IPS DF 4.7 (cell line): ENCODE measurements at regions not wholly inside any gene's neighbourhood (a gene's known extent, or its start where the extent isn't known, plus 50 kb on each side); places are given as distances from the start of the nearest gene placed in this dataset.
A peak's percentile ranks its signal among the peaks of the same experiment; 100 is the strongest.

ENCODE experiments used
- DNase-seq: peaks from one replicate; pipeline ENCODE4 v3.0.0-alpha.2; 2013; ENCODE audit warnings: low spot score; ENCODE audit errors: extremely low read depth

DNA sequence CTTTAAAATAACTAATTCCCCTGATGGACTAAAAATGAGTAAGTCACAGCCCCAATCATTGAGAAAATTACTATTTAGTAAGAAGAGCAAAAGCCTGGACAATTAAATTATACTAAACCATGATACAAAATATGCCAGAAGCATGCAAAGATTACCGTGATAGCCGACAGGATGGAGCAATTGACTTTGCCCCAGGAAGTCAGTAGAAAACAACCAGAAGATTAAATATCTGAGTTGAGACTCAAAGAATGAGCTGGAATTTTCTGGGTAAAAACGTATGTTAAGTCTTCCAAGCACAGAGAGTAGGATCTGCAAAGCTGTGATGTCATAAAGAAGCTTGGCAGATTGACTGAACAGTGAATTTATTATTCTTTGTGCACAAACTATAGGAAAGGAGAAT, 816.1 kb upstream of the TENM3 start:
- no peak for DNase-seq

DNA sequence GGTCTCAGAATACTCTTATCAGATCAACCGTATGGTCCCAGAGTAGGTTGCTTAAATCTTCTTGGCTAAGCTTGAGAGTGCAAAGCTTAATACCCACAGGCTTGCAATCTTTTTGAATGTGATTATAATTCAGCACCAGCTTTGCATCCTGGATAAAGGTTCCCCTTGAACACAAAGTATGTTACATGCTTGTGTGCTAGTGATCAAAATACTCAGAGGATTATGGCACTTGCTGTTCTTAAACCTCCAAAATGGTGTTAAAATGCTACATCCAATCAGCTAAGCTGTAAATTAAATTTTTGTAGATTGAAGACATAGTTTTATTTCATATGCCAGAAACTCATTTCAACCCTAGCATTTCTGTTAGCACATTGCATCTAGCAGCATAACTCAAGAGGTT, 812.2 kb upstream of the TENM3 start:
- no peak for DNase-seq

DNA sequence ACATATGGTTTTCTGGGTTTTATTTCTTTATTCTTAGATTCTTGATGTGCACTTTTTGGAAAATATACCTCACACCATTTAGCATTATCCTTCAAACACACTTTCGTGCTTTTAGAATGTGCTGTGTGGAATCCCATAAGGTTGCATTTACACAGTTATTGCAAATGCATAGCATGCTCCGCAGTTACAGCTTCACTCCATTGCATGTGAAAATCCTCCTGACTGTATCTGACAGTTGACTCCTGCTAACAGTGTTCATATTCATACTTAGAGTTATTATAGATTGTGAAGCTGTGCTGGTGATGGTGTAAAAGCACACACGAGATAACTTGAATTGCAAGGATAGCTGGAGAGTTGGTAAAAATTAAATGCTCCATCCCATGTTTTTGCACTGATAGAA, 811.5 kb upstream of the TENM3 start:
- no peak for DNase-seq

DNA sequence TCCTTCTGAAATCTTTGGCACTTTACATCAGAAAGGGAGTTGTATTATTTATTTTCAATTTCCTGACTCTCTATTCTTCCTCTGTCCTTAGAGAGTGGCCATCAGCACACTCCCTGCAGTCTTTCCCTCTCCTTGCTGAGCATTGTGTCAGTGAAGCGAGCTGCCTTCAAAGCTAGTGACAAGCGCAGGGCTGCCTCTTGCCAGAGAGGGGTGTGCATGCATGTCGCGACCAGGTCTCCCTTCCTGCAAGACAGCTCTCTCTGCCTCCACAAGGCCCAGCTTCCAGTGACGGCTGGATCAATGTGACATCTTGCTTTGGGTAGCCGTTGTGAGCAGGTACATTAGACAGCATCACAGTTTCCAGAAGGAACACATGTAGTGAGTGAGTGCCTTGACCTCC, 810.9 kb upstream of the TENM3 start:
- no peak for DNase-seq

DNA sequence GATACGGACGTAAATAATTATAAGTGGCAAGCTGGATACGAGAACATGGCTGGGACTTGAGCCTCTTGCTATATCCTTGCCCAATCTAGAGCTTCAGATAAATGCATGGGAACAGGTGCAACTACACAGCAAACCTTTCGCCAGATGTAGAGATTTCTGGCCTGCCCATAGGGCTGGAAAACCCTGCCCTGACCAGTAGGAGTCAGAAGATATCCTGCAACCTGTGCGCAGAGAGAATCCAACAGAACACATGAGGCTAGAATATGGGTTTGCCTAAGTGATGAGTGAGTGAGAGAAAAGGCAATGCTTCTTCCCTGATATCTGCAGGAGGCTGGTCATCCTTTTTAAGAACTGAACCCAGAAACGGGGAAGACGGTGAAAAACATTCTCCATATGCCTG, 805.3 kb upstream of the TENM3 start:
- DNase-seq = no peak

DNA sequence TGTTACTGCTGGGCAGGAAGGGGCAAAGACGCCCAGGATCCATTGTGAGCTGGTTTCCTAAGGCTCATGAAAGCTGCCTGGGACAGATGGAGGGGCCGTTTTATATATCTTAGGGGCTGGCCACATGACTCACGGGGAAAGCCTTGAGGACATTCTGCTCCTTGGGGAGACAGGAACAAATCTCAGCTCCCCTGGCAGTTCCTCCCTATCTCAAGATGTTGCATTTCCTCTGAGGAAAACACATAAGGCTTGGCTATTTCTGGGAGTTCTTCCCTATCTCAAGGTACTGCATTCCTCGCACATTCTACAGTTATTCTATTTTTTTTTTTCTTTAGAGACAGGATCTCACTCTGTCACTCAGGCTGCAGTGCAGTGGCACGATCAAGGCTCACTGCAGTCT, 804.6 kb upstream of the TENM3 start:
- no peak for DNase-seq

DNA sequence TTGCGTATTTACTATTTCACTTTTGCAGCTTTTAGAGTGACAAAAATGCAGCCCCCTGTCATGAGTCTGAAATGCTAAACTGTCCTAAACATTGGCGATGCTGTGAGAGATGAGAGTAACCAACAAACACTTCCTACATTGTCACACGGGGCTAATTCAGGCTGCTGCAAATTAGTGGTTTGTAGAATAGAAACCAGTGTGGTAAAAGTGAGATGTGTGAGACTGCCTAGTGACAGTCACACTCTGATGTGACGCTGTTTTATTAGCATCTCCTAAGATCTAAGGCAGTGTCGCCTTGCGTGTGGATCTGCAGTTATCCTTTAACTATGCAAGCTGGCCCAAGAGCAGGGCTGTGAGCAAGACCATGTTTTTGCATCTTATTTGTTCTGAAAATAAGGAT, 800.2 kb upstream of the TENM3 start:
- DNase-seq = no peak

DNA sequence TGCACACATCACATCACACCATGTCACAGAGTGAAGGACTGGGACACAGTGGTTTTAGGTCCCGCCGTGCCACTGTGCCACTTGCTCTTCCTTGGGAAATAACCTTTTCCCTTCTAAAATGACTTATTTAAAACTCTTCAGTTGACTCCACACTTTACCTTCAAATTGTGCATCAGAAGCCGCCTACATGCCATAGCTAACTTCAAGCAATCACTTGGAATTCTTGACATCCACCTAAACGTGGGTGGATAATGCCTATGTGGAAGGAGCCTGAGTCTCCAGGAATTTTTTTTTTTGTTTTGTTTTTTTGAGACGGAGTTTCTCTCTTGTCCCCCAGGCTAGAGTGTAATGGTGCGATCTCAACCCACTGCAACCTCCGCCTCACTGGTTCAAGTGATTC, 777.4 kb upstream of the TENM3 start:
- no peak for DNase-seq

DNA sequence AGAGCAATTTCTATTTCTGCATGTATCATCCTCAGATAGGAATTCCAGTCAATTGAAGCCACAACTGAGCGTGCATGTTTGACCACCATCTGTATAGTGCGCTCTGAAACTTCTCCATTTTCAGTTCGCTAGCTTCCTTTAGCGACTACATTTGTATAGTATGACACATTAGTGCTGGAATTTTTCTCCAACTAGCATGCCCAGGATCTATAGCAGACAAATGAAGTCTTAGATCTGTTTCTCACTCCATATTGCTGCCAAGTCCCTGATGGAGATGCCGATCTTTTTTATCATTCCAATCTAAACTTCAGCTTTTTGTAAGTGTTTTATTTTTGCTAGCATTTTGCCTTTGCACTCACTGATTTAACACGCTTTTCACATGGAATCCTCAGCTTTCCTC, 774.8 kb upstream of the TENM3 start:
- no peak for DNase-seq

DNA sequence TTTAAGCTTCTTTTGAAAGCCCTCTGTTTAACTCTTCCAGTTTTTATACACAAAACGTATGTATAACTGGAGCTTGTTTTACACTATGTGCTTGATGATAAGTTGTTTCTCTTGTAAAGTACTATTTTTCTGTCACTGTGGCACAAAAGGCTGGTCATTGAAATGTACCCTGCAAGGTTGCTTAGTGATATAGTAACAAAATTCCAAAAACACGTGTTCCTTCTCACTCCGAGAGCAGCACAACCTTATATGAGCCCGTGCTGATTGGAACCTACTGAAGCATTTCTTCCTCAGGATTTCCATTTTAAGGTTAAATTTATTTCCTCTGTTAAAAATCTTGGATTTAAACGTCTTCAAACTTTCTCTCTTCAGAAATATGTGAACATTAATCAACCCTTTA, 772.9 kb upstream of the TENM3 start:
- no peak for DNase-seq

DNA sequence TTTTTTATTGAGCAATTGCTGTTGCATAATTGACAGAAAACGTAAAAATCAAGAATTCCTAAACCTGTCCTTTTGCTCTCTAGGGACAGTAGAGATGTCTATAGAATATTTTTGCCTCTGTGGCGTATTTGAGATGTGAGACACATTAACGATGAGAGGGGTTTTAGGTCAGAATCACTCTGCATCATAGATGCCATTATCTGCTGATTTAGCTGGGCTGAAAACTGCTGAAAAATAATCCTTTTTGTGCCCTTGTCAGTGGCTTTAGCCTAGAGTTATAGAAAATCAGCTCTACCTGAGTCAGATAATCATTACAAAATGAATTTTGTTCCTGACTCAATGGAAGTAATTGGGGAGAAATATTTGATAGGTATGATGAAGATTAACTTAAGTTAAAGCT, 767.8 kb upstream of the TENM3 start:
- DNase-seq = no peak

DNA sequence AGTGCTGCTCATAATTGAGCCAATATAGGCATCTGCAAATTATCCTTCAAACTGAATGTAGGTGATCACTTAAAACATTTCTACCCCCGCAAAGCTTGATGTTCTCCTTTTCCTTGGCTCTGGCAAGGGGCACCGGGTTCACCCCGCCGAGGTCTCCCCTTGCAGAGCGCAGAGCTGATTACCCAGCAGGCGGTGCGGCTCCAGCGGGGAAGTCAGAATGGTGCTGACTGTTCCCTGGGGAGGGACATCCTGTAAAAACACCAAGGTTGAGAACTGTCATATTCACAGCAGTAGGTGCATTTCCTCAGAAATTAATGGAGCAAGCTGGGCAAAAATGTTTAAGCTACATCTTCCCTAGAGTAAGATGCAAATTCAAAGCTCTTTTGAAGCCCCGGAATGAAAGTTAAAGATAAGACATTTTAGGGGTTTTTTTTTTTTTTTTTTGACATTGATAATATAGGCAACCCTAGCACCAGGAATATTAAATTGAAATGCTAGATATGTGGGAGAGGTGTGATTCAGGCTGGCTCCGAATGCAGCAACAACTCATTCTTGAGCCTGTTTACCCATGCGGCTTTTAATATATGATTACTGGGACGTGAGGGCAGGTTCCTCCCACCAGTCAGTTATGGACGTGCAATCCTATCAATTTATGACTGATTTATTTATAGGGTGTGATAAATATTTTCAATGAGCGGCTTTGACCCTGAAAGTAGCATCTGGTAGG, 767.3 kb upstream of the TENM3 start:
- no peak for DNase-seq

DNA sequence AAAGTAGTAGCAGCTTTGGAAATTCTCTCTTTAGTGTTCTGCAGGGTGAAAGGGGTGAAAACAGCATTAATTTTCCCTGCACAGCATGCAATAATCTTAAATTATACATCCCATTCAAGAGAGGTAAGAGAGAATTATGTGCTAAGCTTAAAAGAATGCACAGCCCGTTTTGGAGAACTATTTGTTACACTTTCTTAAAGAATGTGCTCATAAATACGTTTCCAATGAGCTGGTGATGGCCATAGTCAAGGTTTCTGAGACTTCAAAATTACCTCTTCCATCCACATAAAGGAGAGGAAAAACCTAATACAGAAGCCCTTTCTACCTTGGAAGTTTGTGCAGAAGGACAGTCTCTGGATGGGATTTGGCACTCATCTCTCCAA, 766.7 kb upstream of the TENM3 start:
- no peak for DNase-seq

DNA sequence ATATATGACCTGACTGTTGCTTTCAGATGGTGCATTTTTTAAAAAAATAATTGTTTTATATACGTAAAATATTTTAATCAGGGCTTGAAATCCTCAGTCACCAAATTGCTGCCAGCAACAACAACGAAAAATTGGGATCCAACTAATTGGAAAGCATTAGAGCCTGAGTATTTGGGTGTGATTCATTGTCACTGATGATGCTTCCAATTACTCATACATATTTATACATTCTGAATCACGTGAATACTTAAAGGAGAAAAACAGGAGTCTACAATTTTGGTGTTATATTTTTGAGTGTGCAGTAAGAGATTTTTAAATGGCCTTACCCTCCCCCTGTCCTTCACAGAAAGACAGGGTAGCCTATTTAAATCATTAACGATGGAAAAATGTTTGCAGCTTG, 765.6 kb upstream of the TENM3 start:
- no peak for DNase-seq

DNA sequence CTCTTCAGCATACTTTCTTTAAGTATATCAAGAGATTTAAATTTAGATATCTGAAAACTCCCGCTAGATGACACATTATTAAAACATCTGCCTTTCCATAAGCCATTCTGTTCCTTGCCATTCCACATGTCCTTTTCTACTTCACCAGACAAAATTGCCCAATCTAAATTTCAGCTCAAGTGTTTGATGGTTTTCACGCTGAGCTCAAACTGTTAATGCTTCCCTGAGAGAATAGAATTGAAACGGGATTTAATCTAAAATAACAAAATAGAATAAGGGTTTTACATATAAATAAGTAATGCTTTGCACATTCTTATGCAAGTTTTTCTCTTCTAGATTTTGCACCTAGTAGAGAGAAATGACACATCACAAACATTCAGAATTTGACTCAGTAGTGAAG, 764.5 kb upstream of the TENM3 start:
- DNase-seq = no peak

DNA sequence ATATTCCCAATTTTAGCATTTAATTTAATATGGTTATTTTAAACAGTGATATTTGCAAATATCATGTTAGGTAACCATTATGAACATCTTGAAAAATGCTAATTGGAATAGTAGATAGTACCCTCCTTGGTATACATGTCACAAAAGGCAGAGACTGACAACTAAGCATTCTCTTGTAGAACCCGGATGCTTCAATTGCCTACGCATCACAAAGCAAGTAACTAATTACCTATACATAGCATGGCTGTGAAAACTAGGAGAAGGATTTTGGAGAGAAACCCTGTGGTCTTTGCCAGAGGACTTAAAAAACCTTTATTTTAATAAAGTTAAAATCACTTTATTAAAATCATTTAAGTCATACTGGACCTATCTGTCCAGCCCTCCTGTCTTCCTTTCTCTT, 764.1 kb upstream of the TENM3 start:
- DNase-seq = peak; percentile 19

DNA sequence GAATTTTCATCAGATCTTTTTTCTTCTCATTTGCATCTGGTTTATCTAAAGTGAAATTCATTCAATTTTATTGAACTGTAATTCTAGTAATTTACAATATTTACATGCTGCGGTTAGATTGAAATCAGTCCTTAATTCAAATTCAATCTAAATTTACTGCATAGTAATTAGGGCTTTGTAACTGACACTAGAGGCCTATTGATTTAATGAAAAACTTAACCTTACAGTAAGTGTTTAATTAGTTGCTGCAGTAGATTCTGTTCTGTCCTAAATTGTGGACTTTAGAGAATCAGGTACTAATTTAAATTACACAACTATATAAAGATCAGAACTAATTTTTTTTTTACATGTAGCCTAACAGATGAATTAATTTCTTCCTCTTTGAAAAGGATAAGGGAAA, 758.8 kb upstream of the TENM3 start:
- no peak for DNase-seq

DNA sequence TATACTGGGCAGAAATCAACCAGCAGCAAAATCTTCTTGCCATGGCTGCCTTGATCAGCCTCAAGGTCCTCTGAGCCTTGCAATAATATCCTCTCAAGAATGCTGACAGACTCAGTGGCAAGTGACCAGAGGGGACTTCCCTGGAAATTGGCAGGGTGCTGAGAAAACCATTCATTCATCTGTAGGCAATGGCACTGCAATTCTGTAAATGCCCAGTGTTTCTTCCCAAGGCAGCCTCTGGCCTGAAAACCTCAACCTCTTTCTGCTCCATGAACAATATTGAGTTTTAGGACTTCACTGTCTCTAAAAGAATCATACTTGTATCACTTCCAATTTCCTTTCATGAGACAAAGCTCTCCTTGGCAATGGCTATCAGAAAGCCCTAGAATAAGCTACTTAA, 754.3 kb upstream of the TENM3 start:
- no peak for DNase-seq

DNA sequence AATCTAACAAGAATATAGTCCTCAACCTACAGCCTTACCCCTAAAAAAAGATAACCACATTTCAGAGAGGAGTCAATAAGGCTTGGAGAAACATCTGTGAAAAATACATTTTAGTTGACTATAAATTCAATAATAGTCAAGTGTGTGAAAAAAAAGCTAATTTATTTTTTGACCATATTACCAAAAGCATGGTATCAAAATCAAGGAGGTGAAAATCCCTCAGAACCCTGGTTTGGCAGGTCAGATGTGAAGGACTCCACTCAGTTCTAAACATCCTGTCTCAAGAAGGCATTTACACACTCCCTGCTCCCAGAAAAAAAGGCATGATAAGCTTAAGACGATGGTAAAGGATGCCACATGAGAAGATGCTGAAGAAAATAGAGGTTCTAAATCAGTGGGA, 745.1 kb upstream of the TENM3 start:
- no peak for DNase-seq

DNA sequence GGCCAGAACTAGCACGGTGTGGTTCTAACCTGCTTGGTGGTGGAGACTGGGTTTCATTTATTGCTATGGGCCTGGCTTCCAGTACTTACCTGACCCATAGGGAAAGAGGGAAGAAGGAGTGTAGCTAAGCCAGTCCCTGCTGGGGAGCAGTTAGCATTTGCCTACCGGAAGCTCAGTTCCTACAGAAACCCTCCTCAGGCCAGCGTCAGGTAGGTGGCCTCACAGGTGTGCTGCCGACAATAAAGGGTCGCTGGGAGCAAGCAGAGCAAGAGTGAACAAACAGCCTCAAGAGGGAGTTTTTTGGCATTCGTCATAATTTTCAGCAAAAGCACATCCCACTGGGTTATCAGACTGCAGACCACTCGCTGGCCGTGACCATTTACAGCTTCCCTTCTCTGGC, 740.6 kb upstream of the TENM3 start:
- DNase-seq = no peak

DNA sequence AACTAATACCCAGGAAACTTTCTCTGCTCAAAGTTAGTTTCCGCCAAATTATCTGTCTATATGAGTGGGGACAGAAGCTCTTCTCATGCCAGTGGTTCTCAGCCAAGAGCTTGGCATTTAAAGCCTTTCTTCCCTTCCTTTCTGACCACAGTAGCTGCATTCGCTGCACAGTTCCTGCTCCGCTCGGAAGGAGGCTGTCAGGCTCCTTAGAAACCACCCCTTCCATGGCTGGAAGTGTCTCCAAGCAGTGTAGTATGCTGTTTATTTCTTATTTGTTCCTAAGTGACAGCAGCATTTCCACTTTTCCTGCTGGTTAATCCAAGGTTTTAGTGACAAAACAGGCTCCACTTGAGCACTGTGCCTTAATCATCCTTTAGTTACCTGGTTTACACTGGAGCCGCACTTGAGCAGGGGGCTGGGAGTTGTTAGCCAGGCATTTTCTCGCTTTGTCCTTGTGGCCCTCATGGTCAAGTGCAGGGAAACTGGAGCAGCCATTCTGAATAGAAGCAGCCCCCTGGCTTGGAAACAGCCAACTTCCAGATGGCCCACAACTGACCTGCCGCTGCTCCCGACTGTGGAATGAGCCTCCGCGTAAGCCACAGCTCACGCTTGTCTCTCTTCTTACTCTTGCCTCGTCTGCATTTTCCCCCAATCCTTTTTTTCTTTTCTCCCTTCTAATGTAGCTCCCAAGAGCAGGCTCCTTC, 739.4 kb upstream of the TENM3 start:
- no peak for DNase-seq

DNA sequence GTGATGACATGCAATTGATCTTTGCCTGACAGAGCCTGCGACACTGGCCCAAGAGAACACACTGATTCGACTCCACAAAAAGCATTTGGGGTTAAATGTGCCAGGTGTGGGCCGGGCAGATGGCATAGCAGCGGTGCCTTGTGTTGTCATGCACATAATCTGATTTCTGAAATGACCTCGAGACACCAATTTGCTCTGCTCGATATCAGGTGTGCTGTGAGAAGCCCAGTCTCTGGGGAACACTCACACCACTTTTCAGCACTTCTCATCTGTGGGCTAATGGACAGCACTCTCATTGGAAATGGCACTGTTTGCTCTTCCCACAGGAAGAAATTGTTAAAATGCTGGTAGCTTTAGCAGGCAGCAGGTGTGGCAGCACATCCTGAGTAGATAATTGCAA, 738.3 kb upstream of the TENM3 start:
- no peak for DNase-seq

DNA sequence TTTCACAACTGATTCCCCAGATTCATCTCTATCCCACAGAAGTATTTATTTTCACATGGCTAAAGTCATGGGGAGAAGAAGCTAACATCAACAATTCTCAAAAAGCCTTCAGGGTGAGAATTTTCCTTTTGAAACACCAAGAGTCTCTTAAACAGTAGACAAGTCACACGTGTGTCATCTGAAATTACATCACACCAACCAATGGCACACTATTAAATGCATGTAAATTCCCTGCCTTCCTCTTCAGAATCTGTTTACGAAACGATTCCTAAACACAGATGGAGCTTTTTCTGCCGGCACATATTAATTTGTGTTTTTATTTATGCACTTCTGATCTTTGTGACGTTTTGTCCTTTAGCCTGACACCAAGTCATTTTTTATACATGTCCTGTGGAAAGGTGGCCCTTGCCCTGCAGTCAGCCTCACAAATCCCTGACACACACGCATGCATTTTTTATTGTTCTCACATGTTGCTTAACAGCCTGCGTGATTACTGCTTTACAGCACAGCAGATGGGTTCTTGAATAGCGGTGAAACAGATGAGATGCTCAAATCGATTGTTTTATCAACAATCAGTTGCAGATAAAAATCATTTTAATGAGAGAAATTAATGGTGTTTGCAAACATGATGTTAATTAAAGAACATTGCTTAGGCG, 735.9 kb upstream of the TENM3 start:
- DNase-seq = no peak
